Activated T-helper 1 cell treated with anti-CD3 and anti-CD28 coated beads, Interleukin-12 subunit alpha, Interleukin-12 subunit beta, Interleukin-2, Interleukin-4 antibody, amounts not matched to agents 30 ng/mL and 10 ng/mL and 1 ng/mL, durations not matched to agents 14 hours and 24 hours and 36 hours (primary cell): ENCODE measurements at regions not wholly inside any gene's neighbourhood (a gene's known extent, or its start where the extent isn't known, plus 50 kb on each side); places are given as distances from the start of the nearest gene placed in this dataset.

Experiments
- DNase-seq: peaks from one replicate; pipeline ENCODE4 v3.0.0; 2021; ENCODE audit warnings: low spot score
- H3K27ac Mint-ChIP-seq: one replicate; pipeline ENCODE4 v1.8.0; 2021; ENCODE audit warnings: mild to moderate bottlenecking, mixed read lengths
- H3K27me3 Mint-ChIP-seq: one replicate; pipeline ENCODE4 v1.8.0; 2022; ENCODE audit warnings: mild to moderate bottlenecking, moderate library complexity, mixed read lengths; ENCODE audit not compliant: insufficient read depth
- H3K36me3 Mint-ChIP-seq: one replicate; pipeline ENCODE4 v1.8.0; 2021; ENCODE audit warnings: low read depth, mixed read lengths
- H3K4me1 Mint-ChIP-seq: one replicate; pipeline ENCODE4 v1.8.0; 2021; ENCODE audit warnings: low read depth, mixed read lengths
- H3K4me3 Mint-ChIP-seq: one replicate; pipeline ENCODE4 v1.8.0; 2021; ENCODE audit warnings: mild to moderate bottlenecking, moderate library complexity, mixed read lengths
- H3K9me3 Mint-ChIP-seq: one replicate; pipeline ENCODE4 v1.8.0; 2021; ENCODE audit warnings: mixed read lengths
- intact Hi-C: fragments of 100-400 bp; cut with micrococcal nuclease; formaldehyde crosslinking; loops from one replicate; pipeline ENCODE4 v1.15.1; 2024

DNA sequence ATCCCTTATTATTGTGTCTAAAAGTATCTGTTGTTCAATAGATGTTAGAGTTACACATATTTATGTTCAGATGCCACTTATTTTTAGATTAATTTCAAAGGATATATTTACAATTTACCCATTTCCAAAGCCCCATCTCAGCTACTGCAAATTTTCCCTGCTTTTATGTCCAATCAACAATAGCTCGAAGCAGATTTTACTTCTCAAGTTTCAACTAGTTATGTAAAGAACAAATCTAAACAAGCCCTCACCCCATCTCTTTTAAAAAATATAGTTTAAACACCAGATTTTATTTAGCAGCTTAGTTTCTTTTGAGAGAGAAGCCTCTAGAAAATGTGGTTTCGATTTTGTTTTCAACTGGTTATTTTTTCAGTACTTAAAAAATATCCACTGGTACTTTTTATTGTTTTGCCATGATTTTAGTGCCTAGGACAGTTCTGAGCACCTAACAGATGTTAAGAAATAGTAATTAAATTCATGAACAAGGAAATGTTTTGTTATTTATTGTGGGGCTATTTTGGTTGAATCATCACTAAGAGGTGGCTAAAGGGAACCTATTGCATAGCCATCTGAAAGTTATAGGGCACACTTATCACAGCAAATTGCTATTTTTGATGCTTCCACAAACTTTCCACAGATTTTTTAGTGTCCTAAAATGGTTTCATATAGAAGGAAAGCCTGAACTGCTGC, 96.2 kb upstream of the BMP4 start:
- Mint-ChIP-seq H3K4me1 (no peaks in the 10 kb centered on the region), H3K27me3 (no peaks in the 10 kb centered on the region), H3K4me3 (no peak overlapping the region), H3K36me3 (no peaks in the 10 kb centered on the region), H3K27ac (no peak overlapping the region), H3K9me3 (no peaks in the 10 kb centered on the region)
- DNase-seq = no peak
- intact Hi-C loops = no loop called here

DNA sequence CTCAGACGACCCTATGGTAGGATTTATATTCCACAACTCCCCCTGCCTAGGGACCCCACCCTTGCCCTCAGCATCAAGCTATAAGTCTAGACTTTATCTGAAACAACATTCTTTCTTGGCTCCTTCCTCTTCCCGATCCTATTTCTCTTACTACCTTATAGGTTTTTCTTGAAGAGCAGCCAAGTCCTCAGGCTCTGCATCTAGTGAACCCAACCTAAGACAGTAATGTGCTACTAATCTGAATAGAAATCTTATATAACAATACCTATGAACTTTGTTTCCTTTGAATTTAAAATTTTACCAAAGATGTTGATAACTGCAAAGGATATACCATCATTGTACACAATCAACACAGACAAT, 96.7 kb upstream of the BMP4 start:
- Mint-ChIP-seq H3K27ac (no peak overlapping the region), H3K36me3 (no peaks in the 10 kb centered on the region), H3K4me3 (no peak overlapping the region), H3K9me3 (no peaks in the 10 kb centered on the region), H3K4me1 (no peaks in the 10 kb centered on the region), H3K27me3 (no peaks in the 10 kb centered on the region)
- no peak for DNase-seq
- intact Hi-C loops = no loop called here

DNA sequence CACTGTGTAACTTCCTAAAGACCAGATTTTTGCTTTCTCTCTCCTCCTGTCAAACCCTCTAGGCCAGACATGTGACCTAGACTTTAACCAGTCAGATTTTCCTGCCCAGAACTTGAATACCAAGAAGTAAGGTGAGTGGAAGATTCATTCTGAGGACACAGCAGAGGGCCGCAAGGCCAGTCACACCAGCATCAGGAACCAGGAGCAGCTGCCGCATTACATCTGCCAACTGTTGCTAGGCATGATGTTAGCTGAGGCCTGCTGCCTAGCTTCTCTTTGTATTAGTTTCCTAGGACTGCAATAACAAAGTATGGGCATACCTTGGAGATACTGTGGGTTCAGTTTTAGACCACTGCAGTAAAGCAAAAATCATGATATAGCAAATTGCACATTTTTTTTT, 101.9 kb upstream of the BMP4 start:
- intact Hi-C loops = no loop called here
- no peaks in the 10 kb centered on the region for H3K36me3 Mint-ChIP-seq
- DNase-seq = no peak
- no peaks in the 10 kb centered on the region for H3K9me3 Mint-ChIP-seq
- H3K4me3 Mint-ChIP-seq = no peak overlapping the region
- H3K27me3 Mint-ChIP-seq = no peaks in the 10 kb centered on the region
- H3K4me1 Mint-ChIP-seq = no peaks in the 10 kb centered on the region
- H3K27ac Mint-ChIP-seq = no peak overlapping the region

DNA sequence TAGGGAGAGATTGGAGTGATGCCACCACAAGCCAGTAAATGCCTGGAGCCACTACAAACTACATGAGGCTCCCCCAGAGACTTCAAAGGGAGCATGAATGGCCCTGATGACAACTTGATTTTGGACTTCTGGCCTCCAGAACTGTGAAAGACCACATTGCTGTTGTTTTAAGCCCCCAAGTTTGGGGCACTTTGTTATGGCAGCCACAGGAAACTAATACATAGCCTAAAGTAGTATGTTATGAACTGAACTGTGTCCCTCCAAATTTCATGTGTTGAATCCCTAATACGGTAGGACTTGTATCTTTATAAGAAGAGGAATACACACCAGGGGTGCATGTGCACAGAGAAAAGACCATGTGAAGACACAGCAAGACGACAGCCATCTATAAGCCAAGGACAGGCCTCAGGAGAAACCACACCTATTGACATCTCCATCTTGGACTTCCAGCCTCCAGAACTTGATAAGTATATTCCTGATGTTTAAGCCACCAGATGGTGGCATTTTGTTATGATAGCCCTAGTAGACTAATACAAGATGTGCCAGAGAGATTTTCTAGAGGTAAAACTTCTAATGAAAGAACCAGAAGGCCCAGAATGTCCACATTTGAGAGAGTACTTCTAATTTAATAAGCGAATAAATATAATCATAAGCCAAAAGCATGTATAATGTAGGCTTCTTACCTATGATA, 127.1 kb upstream of the BMP4 start:
- H3K36me3 Mint-ChIP-seq = no peaks in the 10 kb centered on the region
- no peaks in the 10 kb centered on the region for H3K4me1 Mint-ChIP-seq
- H3K4me3 Mint-ChIP-seq = no peak overlapping the region
- H3K9me3 Mint-ChIP-seq = no peaks in the 10 kb centered on the region
- no peaks in the 10 kb centered on the region for H3K27me3 Mint-ChIP-seq
- intact Hi-C loops = no loop called here
- H3K27ac Mint-ChIP-seq = no peak overlapping the region
- DNase-seq = no peak

DNA sequence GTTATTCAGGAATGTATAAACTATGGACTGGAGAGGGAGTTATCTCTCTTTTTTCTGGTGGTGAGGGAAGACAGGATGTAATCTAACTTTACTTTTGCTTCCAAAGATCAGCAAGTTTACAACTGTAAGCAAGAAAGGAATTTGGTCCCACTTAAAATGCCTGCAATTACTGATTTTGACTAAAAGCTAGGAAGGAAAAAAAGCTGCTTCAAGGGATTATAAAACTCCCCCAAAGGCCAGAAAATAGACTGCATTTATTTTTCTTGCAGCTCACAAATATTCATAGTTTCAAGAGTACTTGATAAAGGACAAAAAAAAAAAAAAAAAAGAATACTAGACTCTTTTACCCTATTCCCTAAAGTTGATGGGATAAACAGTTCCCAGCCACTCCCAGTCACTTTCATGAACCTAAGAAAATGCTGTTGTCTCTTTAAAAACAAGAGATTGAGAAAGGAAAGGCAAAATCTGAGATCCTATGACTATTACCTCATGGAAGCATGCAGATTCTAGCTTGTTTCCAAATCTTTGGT, 128.7 kb upstream of the BMP4 start:
- H3K27ac Mint-ChIP-seq = no peak overlapping the region
- no peaks in the 10 kb centered on the region for H3K4me1 Mint-ChIP-seq
- no peak overlapping the region for H3K4me3 Mint-ChIP-seq
- no peak for DNase-seq
- H3K27me3 Mint-ChIP-seq = no peaks in the 10 kb centered on the region
- intact Hi-C loops = no loop called here
- no peaks in the 10 kb centered on the region for H3K36me3 Mint-ChIP-seq
- no peaks in the 10 kb centered on the region for H3K9me3 Mint-ChIP-seq

DNA sequence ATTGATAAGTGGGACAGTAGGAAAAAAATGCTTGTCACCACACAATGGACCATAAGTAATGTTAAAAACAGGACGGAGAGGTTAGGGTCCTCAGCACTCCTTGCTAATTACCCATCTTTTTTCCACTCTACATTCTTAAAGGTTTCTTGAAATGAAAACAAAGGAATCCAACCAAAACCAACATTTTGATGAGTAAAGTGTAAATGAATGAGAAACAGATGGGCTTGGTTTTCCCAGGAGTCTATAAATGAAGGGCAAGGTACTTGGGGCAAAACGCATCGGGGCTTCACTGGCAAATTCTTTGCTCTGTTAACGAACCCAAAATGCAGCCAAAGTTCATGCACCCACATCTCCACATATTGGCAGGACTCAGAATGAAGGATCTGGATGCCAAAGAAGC, 129.2 kb upstream of the BMP4 start:
- H3K4me3 Mint-ChIP-seq = no peak overlapping the region
- intact Hi-C loops = no loop called here
- H3K9me3 Mint-ChIP-seq = no peaks in the 10 kb centered on the region
- no peaks in the 10 kb centered on the region for H3K4me1 Mint-ChIP-seq
- no peaks in the 10 kb centered on the region for H3K27me3 Mint-ChIP-seq
- H3K36me3 Mint-ChIP-seq = no peaks in the 10 kb centered on the region
- H3K27ac Mint-ChIP-seq = no peak overlapping the region
- DNase-seq = no peak

DNA sequence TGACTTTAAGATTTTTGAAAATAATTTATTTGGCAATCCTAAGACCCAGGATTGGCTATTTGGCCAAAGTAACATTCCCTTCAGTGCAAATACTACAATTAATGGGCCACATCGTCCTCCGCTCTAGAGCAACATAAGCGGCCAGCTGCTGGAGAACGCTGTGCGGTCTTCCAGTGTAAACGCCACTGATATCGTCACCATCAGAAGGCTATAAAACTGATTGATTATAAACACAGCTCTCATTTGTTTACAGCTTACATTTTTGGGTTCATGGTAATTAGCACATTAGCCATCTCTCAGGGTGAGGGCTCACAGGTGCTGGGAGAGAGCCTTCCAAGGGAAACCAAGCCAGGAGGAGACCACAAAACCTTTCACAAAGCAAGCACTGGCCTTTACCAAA, 130.1 kb upstream of the BMP4 start:
- intact Hi-C loops = no loop called here
- Mint-ChIP-seq H3K27me3 (no peaks in the 10 kb centered on the region), H3K4me1 (no peaks in the 10 kb centered on the region), H3K36me3 (no peaks in the 10 kb centered on the region), H3K4me3 (no peak overlapping the region), H3K9me3 (no peaks in the 10 kb centered on the region), H3K27ac (no peak overlapping the region)
- DNase-seq = no peak

DNA sequence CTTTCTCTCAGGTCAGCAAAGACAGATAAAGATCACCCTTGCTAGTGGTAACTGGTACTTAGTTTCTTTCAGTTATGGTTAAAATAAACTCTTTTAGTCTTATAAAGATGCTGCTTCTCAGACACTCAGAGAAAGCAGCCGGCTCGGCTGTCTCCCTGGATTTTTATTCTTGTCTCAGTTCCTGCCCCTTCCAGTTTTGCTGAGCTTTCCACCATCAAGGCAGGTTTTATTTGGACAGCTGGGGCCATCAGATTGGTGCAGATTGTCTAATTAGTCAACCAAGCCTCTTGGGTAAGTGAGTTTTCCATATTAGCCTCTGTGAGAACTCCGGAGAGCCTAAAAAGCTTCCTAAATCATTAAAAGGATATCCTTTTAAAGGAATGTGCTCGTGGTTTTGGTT, 130.8 kb upstream of the BMP4 start:
- Mint-ChIP-seq H3K4me3 (no peak overlapping the region), H3K4me1 (no peaks in the 10 kb centered on the region), H3K36me3 (no peaks in the 10 kb centered on the region), H3K27me3 (no peaks in the 10 kb centered on the region), H3K27ac (no peak overlapping the region), H3K9me3 (no peaks in the 10 kb centered on the region)
- intact Hi-C loops = no loop called here
- DNase-seq = no peak

DNA sequence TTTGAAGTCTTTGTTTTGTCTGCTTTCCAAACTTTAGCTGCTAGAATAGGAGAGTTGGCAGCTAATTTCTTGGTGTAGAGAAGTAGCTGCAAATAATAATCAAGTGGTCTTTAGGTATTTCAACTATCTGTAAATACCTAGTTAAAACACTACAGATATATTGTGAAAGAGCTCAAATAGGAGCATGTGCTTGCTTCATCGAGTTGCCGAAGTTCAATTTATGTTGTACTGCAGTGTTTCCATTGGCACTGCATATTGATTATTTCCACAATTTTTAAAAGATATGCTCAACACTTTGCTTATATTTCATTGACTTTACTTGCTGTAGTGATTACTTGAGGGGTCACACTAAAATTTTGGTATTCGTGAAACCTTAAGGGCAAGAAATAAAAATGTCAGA, 131.6 kb upstream of the BMP4 start:
- Mint-ChIP-seq H3K9me3 (no peaks in the 10 kb centered on the region), H3K4me1 (no peaks in the 10 kb centered on the region), H3K36me3 (no peaks in the 10 kb centered on the region), H3K27ac (no peak overlapping the region), H3K27me3 (no peaks in the 10 kb centered on the region), H3K4me3 (no peak overlapping the region)
- intact Hi-C loops = no loop called here
- no peak for DNase-seq

DNA sequence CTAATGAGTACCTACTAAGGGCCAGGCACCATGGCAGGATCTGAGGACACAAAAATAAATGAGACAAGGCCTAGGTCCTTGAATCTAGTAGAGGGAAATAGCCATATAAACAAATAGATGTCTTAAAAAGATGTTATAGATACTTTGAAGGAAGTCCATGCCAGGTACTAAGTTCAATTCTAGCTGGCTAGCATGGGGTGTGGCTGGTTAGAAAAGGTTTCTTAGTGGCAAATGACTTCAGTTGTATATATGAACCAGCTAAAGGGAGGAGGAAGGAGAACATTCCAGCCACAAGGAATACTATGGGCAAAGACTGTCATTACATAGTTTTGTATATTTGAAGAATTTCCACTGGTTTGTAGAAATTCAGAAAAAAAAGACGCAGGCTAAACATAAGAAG, 133.6 kb upstream of the BMP4 start:
- intact Hi-C loops = no loop called here
- Mint-ChIP-seq H3K36me3 (peaks cover 2% of the 10 kb centered on the region), H3K4me1 (no peaks in the 10 kb centered on the region), H3K9me3 (peaks cover 12% of the 10 kb centered on the region), H3K27me3 (no peaks in the 10 kb centered on the region), H3K27ac (no peak overlapping the region), H3K4me3 (no peak overlapping the region)
- no peak for DNase-seq

DNA sequence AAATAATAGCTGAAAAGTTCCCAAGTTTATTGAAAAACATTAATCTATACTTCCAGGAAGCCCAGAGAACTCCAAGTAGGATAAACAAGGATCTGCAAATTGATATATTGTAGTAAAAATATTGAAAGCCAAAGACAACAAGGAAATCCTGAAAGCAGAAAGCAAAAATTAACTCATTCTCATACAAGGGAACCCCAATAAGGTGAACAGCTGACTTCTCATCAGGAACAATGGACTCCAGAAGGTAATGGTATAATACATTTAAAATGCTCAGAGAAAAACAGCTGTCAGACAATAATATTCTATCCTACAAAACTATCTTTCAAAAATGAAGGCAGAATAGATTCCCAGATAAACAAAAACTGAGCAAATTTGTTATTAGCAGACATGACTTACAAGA, 138.1 kb upstream of the BMP4 start:
- intact Hi-C loops = no loop called here
- Mint-ChIP-seq H3K27me3 (no peaks in the 10 kb centered on the region), H3K4me1 (no peaks in the 10 kb centered on the region), H3K36me3 (peaks cover 2% of the 10 kb centered on the region), H3K9me3 (peaks cover 15% of the 10 kb centered on the region), H3K27ac (no peak overlapping the region), H3K4me3 (no peak overlapping the region)
- DNase-seq = no peak

DNA sequence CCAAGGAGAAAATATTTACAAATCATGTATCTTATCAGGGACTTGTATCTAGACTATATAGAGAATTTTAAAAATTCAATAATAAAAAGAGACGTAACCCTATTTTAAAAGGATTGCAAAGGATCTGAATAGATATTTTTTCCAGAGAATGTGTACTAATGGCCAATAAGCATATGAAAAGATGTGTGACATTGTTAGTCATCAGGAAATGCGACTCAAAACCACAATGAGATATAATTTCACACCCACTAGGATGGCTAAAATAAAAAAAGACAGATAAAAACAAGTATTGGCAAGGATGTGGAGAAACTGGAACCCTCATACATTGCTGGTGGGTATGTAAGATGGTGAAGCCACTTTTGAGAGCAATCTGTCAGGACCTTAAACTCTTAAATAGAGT, 141.9 kb upstream of the BMP4 start:
- no peak overlapping the region for H3K4me3 Mint-ChIP-seq
- no peak for DNase-seq
- H3K27ac Mint-ChIP-seq = no peak overlapping the region
- H3K36me3 Mint-ChIP-seq = peaks cover 2% of the 10 kb centered on the region
- intact Hi-C loops = no loop called here
- no peaks in the 10 kb centered on the region for H3K27me3 Mint-ChIP-seq
- no peaks in the 10 kb centered on the region for H3K4me1 Mint-ChIP-seq
- peaks cover 14% of the 10 kb centered on the region for H3K9me3 Mint-ChIP-seq

DNA sequence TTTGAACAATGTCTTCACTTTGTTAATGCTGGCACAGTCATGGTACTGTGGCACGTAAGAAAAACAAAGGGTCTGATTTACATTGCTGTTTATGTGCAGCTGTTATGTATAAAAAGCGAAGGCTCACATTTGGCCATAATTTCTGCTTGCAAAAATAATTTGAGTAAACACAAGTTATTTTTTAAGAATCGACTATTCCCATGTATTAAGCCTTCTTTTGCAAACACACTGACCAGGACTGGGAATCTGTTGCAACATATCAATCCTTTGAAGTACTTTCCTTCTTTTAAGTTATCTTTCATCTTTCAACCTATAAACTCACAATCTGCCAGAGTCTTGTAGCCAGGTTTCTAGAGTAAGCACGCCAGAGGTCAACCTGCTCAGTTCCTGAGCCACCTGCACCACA, 145.4 kb upstream of the BMP4 start:
- intact Hi-C loops = no loop called here
- H3K27me3 Mint-ChIP-seq = no peaks in the 10 kb centered on the region
- no peaks in the 10 kb centered on the region for H3K9me3 Mint-ChIP-seq

DNA sequence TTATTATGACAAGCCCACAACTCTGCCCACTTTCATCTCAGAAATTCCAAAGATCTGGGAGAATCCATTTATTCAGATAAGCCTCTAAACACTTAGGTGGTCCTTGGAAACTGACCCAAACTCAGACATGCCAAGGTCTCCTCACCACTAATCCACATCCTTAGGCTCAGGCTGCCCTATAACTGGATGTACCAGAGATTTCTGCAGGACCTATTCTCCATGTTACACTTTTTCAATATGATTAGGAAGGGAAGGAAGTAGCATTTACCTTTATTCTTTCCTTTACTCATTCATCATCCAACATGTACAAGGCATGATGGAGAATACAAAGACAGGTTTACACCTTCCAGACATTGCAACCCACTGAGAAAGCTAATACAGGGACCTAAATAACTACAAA, 145.9 kb upstream of the BMP4 start:
- no peaks in the 10 kb centered on the region for H3K4me1 Mint-ChIP-seq
- no peak overlapping the region for H3K27ac Mint-ChIP-seq
- intact Hi-C loops = no loop called here
- no peaks in the 10 kb centered on the region for H3K36me3 Mint-ChIP-seq
- H3K4me3 Mint-ChIP-seq = no peak overlapping the region
- no peaks in the 10 kb centered on the region for H3K27me3 Mint-ChIP-seq
- no peaks in the 10 kb centered on the region for H3K9me3 Mint-ChIP-seq
- no peak for DNase-seq

More for the DNA sequence above, 145.4 kb upstream of the BMP4 start:
- no peak overlapping the region for H3K4me3 Mint-ChIP-seq
- no peaks in the 10 kb centered on the region for H3K36me3 Mint-ChIP-seq
- H3K27ac Mint-ChIP-seq = no peak overlapping the region
- no peak for DNase-seq
- no peaks in the 10 kb centered on the region for H3K4me1 Mint-ChIP-seq
